K562 (cell line): ENCODE measurements at regions not wholly inside any gene's neighbourhood (a gene's known extent, or its start where the extent isn't known, plus 50 kb on each side); places are given as distances from the start of the nearest gene placed in this dataset.
"Not testable (repeated sequence)": the region's sequence is repeated elsewhere in the genome, so short reads cannot be mapped to it uniquely, and the experiment has no call there.

ENCODE experiments used
- ATAC-seq: fragments of 200-7000 bp; cut with Tn5 transposase; 3 replicates; pipeline ENCODE4 v1.9.1; 2020; ENCODE audit warnings: moderate library complexity
- BruUV-seq: library from RNA; stranded (reverse); fragments of 400-500 nt; replicated peaks from 2 replicates; lab custom pipeline; 2021; lab: Mats Ljungman, UMichigan
- CTCF ChIA-PET: fragments of 300-600 bp; formaldehyde crosslinking; extraction: SDS; loops from one replicate; lab custom pipeline; 2021; ENCODE audit warnings: low intra/inter-chr PET ratio; lab: Yijun Ruan, JAX
- POLR2A ChIA-PET: fragments of 300-600, 350-650 bp; sonication (Branson Sonifier 250); formaldehyde crosslinking; extraction: SDS; loops from one replicate; lab custom pipeline; 2021; ENCODE audit warnings: antibody characterized with exemption, inconsistent platforms; lab: Yijun Ruan, JAX
- DNase-seq, 4 experiments: peaks; one replicate each; pipeline versions ENCODE4 v3.0.0 to v3.0.0-alpha.2; 2011 to 2018; ENCODE audit warnings: low spot score in 3 of 4, mixed read lengths in 3 of 4; ENCODE audit errors: extremely low read depth in 1 of 4
- FAIRE-seq: peaks from 2 replicates; lab custom pipeline; 2011; peaks lifted over from hg19 to GRCh38; lab: Jason Lieb, UNC
- H2AFZ ChIP-seq: 2 replicates; pipeline ENCODE4 v1.6.0; 2011; ENCODE audit warnings: low read depth, low read length, control low read depth, inconsistent platforms
- H3K27ac ChIP-seq: fragments of 200-600 bp; 3 replicates; pipeline ENCODE4 v1.8.0; 2011; ENCODE audit warnings: low read depth, mild to moderate bottlenecking, control low read depth, inconsistent platforms, low read length, moderate library complexity, mixed read lengths; ENCODE audit errors: extremely low read depth
- H3K27me3 ChIP-seq, 2 experiments: fragments of 300-600 bp in 1 of 2; 2 replicates in 1 of 2; 3 replicates in 1 of 2; pipeline versions ENCODE4 v1.6.0 to v1.8.0; 2011; ENCODE audit warnings: inconsistent platforms in 2 of 2, low read length in 2 of 2, mild to moderate bottlenecking in 1 of 2, mixed read lengths in 1 of 2, moderate library complexity in 1 of 2; ENCODE audit not compliant: control insufficient read depth in 2 of 2, insufficient read depth in 2 of 2
- H3K36me3 ChIP-seq: fragments of 300-600 bp; 3 replicates; pipeline ENCODE4 v1.8.0; 2011; ENCODE audit warnings: mild to moderate bottlenecking, low read length, inconsistent platforms; ENCODE audit not compliant: control insufficient read depth, insufficient read depth
- H3K4me1 ChIP-seq, 2 experiments: fragments of 200-600 bp in 1 of 2; replicated peaks in 1 of 2; 2 replicates in 1 of 2; 3 replicates in 1 of 2; pipeline versions ENCODE4 v1.5.1 to v1.8.0; 2011; ENCODE audit warnings: inconsistent platforms in 2 of 2, low read length in 2 of 2, mild to moderate bottlenecking in 1 of 2, mixed read lengths in 1 of 2, moderate library complexity in 1 of 2; ENCODE audit not compliant: control insufficient read depth in 2 of 2, insufficient read depth in 2 of 2
- H3K4me2 ChIP-seq: 2 replicates; pipeline ENCODE4 v1.6.1; 2011; ENCODE audit warnings: low read length, control low read depth, inconsistent platforms, mixed read lengths; ENCODE audit not compliant: insufficient read depth
- H3K4me3 ChIP-seq: fragments of 200-600 bp; sonication (generic), shearing (Covaris generic); 2 replicates; pipeline ENCODE4 v1.5.1; 2016; ENCODE audit warnings: control low read depth, inconsistent platforms
- H3K79me2 ChIP-seq: fragments of 200-600 bp; 3 replicates; pipeline ENCODE4 v1.8.0; 2011; ENCODE audit warnings: low read length, inconsistent platforms; ENCODE audit not compliant: control insufficient read depth, insufficient read depth
- H3K9ac ChIP-seq, 2 experiments: 2 replicates each; pipeline versions ENCODE4 v1.6.0 to v1.6.1; 2011; ENCODE audit warnings: low read depth in 2 of 2, low read length in 2 of 2, control low read depth in 1 of 2, inconsistent platforms in 1 of 2, mild to moderate bottlenecking in 1 of 2, mixed read lengths in 1 of 2; ENCODE audit not compliant: insufficient read depth in 1 of 2
- H3K9me1 ChIP-seq: one replicate; pipeline ENCODE4 v1.6.0; 2011; ENCODE audit warnings: inconsistent platforms, mild to moderate bottlenecking, low read length, moderate library complexity; ENCODE audit not compliant: control insufficient read depth, insufficient read depth
- H3K9me3 ChIP-seq: replicated peaks from 2 replicates; pipeline ENCODE4 v1.5.1; 2011; ENCODE audit warnings: low read depth, low read length, inconsistent platforms; ENCODE audit not compliant: control insufficient read depth, insufficient read depth
- H4K20me1 ChIP-seq: replicated peaks from 2 replicates; pipeline ENCODE4 v1.6.1; 2011; ENCODE audit warnings: low read length, inconsistent platforms, mixed read lengths; ENCODE audit not compliant: control insufficient read depth, insufficient read depth
- ARNT ChIP-seq, 2 experiments: fragments of 450-650 bp; IDR thresholded peaks; 2 replicates each; pipeline ENCODE4 v1.6.1; 2016; ENCODE audit warnings: mild to moderate bottlenecking in 1 of 2
- CBFA2T3 ChIP-seq: fragments of 450-650 bp; IDR thresholded peaks from 2 replicates; pipeline ENCODE4 v1.6.1; 2017
- CC2D1A ChIP-seq: fragments of 450-650 bp; IDR thresholded peaks from 2 replicates; pipeline ENCODE4 v1.6.1; 2017; ENCODE audit warnings: mild to moderate bottlenecking
- CREB1 ChIP-seq, 2 experiments: sonication (generic) in 1 of 2; formaldehyde crosslinking in 1 of 2; IDR thresholded peaks; 2 replicates each; pipeline versions ENCODE4 v1.6.1 to v1.8.0; 2012 to 2022; ENCODE audit warnings: inconsistent platforms in 1 of 2, mild to moderate bottlenecking in 1 of 2, missing genetic modification reagents in 1 of 2, moderate library complexity in 1 of 2
- EP300 ChIP-seq: IDR thresholded peaks from 2 replicates; pipeline ENCODE4 v1.6.1; 2012; ENCODE audit warnings: low read length, improper control_type of control experiment
- FOXJ2 ChIP-seq: fragments of 200-800 bp; sonication (Bioruptor generic); IDR thresholded peaks from 2 replicates; pipeline ENCODE4 v1.6.1; 2016; ENCODE audit warnings: missing genetic modification characterization, missing compliant biosample characterization
- NCOR1 ChIP-seq: fragments of 450-650 bp; IDR thresholded peaks from 2 replicates; pipeline ENCODE4 v1.6.1; 2016; ENCODE audit warnings: mild to moderate bottlenecking, moderate library complexity
- PML ChIP-seq: IDR thresholded peaks from 2 replicates; pipeline ENCODE4 v1.6.1; 2012; ENCODE audit warnings: low read length, inconsistent platforms
- SMARCC2 ChIP-seq: fragments of 450-650 bp; IDR thresholded peaks from 2 replicates; pipeline ENCODE4 v1.6.1; 2017; ENCODE audit warnings: antibody characterized with exemption, moderate library complexity, mild to moderate bottlenecking, low read depth
- TAL1 ChIP-seq: fragments of 450-650 bp; IDR thresholded peaks from 2 replicates; pipeline ENCODE4 v1.6.1; 2016; ENCODE audit warnings: mild to moderate bottlenecking
- TEAD2 ChIP-seq: fragments of 450-650 bp; IDR thresholded peaks from 2 replicates; pipeline ENCODE4 v1.6.1; 2016; ENCODE audit warnings: missing genetic modification characterization, control low read depth, missing compliant biosample characterization
- ZEB2 ChIP-seq: fragments of 450-650 bp; IDR thresholded peaks from 2 replicates; pipeline ENCODE4 v1.6.1; 2016
- ZNF175 ChIP-seq: fragments of 200-800 bp; sonication (Bioruptor generic); IDR thresholded peaks from 2 replicates; pipeline ENCODE4 v1.6.1; 2016; ENCODE audit warnings: low read depth, mild to moderate bottlenecking, missing genetic modification characterization, missing compliant biosample characterization
- ZNF644 ChIP-seq: fragments of 200-800 bp; sonication (Bioruptor generic); IDR thresholded peaks from 2 replicates; pipeline ENCODE4 v1.6.1; 2016; ENCODE audit warnings: low read depth, missing genetic modification characterization, missing compliant biosample characterization
- WGBS: fragments of 100-300 bp; shearing (Covaris generic); methylation state at CpG from one replicate; pipeline ENCODE4 v1.1.6; 2016; ENCODE audit warnings: low coverage, mixed read lengths; ENCODE audit not compliant: insufficient coverage; ENCODE audit errors: missing lambda C conversion rate; 5-methylcytosine and 5-hydroxymethylcytosine counted together
- in situ Hi-C: fragments of 300-500 bp; cut with MboI; formaldehyde crosslinking; loops from 4 replicates; pipeline ENCODE4 v1.15.0; 2018; ENCODE audit warnings: inconsistent platforms, mixed read lengths
- intact Hi-C: fragments of 100-400 bp; cut with micrococcal nuclease; formaldehyde crosslinking; loops from 2 replicates; pipeline ENCODE4 v1.14.2; 2022
- TF ChIP-seq, protein P1 (sequence below): fragments of 450-650 bp; formaldehyde crosslinking; IDR thresholded peaks from 2 replicates; pipeline ENCODE4 v1.4.0; 2020; ENCODE audit warnings: mild to moderate bottlenecking, moderate library complexity
- TF ChIP-seq, protein P2 (sequence below), 2 experiments: fragments of 450-650 bp; IDR thresholded peaks; 2 replicates each; pipeline ENCODE4 v1.6.1; 2018; ENCODE audit warnings: mild to moderate bottlenecking in 2 of 2, low read depth in 1 of 2; ENCODE audit not compliant: partially characterized antibody in 2 of 2
- TF ChIP-seq, protein P3 (sequence below): fragments of 450-650 bp; IDR thresholded peaks from 2 replicates; pipeline ENCODE4 v1.6.1; 2016

DNA sequence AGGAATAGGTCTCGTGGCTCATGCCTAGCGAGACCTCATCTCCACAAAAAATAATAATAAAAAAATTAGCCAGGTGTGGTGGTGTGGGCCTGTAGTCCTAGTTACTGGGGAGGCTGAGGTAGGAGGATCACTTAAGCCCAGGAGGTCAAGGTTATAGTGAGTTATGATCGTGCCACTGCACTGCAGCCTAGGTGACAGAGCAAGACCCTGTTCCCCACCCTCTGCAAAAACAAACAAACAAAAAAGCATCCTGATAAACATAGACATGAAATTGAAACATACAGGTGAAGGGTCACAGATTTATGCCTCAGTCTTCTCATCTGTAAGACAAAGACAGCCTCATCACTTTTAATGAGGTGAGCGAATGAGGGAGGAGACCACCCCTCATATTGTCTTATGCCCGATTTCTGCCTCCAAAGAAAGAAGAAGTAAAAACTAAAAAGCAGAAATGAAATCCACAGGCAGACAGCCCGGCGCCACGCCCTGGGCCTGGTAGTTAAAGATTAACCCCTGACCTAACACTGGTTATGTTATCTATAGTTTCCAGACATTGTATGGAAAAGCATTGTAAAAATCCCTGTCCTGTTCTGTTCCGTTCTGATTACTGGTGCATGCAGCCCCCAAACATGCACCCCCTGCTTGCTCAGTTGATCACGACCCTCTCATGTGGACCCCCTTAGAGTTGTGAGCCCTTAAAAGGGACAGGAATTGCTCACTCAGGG lies 138.5 kb downstream of the OR2B2 start:
- 12% methylated on average over 10 of the region's 10 CpGs for WGBS
- TF ChIP-seq, protein P1, sequence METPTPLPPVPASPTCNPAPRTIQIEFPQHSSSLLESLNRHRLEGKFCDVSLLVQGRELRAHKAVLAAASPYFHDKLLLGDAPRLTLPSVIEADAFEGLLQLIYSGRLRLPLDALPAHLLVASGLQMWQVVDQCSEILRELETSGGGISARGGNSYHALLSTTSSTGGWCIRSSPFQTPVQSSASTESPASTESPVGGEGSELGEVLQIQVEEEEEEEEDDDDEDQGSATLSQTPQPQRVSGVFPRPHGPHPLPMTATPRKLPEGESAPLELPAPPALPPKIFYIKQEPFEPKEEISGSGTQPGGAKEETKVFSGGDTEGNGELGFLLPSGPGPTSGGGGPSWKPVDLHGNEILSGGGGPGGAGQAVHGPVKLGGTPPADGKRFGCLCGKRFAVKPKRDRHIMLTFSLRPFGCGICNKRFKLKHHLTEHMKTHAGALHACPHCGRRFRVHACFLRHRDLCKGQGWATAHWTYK (CRISPR knock-in tag) = peak; percentile 87
- TF ChIP-seq EP300 (peak; percentile 96), TEAD2 (peak; percentile 39; the same call in 1 of the 2 replicates), CBFA2T3 (peak; percentile 99), FOXJ2 (peak; percentile 66; the same call in 1 of the 2 replicates), CC2D1A (peak; percentile 96), SMARCC2 (peak; percentile 99), TAL1 (peak; percentile 99), ARNT (IDR thresholded peaks at IDR 0.05) (peak; percentile 78 to 83; a peak in 3 of 4 replicates), ZNF644 (peak; percentile 92), PML (peak; percentile 93), NCOR1 (peak; percentile 99), CREB1 (IDR thresholded peaks at IDR 0.05) (peak; percentile 55; the same call in 1 of the 2 replicates), ZNF175 (CRISPR knock-in tag) (peak; percentile 78; the same call in 1 of the 2 replicates), ZEB2 (peak; percentile 62)
- TF ChIP-seq, protein P2, sequence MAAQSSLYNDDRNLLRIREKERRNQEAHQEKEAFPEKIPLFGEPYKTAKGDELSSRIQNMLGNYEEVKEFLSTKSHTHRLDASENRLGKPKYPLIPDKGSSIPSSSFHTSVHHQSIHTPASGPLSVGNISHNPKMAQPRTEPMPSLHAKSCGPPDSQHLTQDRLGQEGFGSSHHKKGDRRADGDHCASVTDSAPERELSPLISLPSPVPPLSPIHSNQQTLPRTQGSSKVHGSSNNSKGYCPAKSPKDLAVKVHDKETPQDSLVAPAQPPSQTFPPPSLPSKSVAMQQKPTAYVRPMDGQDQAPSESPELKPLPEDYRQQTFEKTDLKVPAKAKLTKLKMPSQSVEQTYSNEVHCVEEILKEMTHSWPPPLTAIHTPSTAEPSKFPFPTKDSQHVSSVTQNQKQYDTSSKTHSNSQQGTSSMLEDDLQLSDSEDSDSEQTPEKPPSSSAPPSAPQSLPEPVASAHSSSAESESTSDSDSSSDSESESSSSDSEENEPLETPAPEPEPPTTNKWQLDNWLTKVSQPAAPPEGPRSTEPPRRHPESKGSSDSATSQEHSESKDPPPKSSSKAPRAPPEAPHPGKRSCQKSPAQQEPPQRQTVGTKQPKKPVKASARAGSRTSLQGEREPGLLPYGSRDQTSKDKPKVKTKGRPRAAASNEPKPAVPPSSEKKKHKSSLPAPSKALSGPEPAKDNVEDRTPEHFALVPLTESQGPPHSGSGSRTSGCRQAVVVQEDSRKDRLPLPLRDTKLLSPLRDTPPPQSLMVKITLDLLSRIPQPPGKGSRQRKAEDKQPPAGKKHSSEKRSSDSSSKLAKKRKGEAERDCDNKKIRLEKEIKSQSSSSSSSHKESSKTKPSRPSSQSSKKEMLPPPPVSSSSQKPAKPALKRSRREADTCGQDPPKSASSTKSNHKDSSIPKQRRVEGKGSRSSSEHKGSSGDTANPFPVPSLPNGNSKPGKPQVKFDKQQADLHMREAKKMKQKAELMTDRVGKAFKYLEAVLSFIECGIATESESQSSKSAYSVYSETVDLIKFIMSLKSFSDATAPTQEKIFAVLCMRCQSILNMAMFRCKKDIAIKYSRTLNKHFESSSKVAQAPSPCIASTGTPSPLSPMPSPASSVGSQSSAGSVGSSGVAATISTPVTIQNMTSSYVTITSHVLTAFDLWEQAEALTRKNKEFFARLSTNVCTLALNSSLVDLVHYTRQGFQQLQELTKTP (IDR thresholded peaks at IDR 0.05; ENCODE audit: low read depth in 1 of 2, partially characterized antibody in 2 of 2) = peak in 1 of 2 experiments; percentile 93
- TF ChIP-seq, protein P3, sequence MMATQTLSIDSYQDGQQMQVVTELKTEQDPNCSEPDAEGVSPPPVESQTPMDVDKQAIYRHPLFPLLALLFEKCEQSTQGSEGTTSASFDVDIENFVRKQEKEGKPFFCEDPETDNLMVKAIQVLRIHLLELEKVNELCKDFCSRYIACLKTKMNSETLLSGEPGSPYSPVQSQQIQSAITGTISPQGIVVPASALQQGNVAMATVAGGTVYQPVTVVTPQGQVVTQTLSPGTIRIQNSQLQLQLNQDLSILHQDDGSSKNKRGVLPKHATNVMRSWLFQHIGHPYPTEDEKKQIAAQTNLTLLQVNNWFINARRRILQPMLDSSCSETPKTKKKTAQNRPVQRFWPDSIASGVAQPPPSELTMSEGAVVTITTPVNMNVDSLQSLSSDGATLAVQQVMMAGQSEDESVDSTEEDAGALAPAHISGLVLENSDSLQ = peak; percentile 39
- TF ChIP-seq CREB1 (CRISPR knock-in tag; IDR thresholded peaks at IDR 0.05) = not testable (repeated sequence)

More for the DNA sequence above, 138.5 kb downstream of the OR2B2 start:
- DNase-seq (peak in 1 of 4 experiments; percentile 79), FAIRE-seq (peak; percentile 67), ATAC-seq (peak; percentile 7; the same call in 1 of the 3 replicates)
- Histone ChIP-seq H3K27ac (peak overlapping the region; percentile 75), H3K4me1 (peaks cover 22 to 40% of the 10 kb centered on the region in 2 experiments), H3K4me2 (peak overlapping the region; percentile 68), H3K9ac (0 out of 4 replicates have a peak overlapping the region, but pooled peaks of 1 of the 2 experiments have one; percentile 7)
- H4K20me1 ChIP-seq, BruUV-seq, H3K4me3 ChIP-seq, H3K36me3 ChIP-seq, H3K9me1 ChIP-seq, H2AFZ ChIP-seq, H3K27me3 ChIP-seq, H3K79me2 ChIP-seq, H3K9me3 ChIP-seq, intact Hi-C loops, in situ Hi-C loops: not testable (repeated sequence)
- CTCF ChIA-PET = interaction anchor here (2.0 kb wide), 1 partner anchor 122 kb away, joined by 5 read pairs; no protein-coding TSS in a partner anchor
- POLR2A ChIA-PET = interaction anchor here (0.6 to 2.9 kb wide), 10 partner anchors 9 to 537 kb away, joined by 3 to 27 read pairs (median 10); a partner anchor contains a TSS
